ENCODE measurements at regions not wholly inside any gene's neighbourhood (a gene's known extent, or its start where the extent isn't known, plus 50 kb on each side); places are given as distances from the start of the nearest gene placed in this dataset.

DNA sequence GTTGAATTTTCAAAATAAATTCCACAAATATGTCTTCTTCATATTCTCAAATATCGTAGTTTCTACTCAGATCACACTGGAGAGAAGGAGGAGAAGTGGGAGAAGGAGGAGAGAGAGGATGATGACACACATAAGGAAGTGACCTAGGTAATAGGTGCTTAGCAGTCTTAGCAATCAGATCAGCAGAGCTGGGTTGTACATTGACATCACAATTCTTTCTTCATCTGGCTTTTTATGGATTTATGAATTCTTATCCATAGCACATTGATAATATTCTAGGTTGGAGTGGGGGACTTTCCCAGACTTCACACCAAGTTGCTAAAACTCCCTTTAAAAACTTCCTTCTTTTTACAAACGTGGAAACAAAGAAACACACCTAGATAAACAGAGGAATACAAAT is 86.9 kb downstream of the FGF9 start:
- TF ChIP-seq, protein P1, sequence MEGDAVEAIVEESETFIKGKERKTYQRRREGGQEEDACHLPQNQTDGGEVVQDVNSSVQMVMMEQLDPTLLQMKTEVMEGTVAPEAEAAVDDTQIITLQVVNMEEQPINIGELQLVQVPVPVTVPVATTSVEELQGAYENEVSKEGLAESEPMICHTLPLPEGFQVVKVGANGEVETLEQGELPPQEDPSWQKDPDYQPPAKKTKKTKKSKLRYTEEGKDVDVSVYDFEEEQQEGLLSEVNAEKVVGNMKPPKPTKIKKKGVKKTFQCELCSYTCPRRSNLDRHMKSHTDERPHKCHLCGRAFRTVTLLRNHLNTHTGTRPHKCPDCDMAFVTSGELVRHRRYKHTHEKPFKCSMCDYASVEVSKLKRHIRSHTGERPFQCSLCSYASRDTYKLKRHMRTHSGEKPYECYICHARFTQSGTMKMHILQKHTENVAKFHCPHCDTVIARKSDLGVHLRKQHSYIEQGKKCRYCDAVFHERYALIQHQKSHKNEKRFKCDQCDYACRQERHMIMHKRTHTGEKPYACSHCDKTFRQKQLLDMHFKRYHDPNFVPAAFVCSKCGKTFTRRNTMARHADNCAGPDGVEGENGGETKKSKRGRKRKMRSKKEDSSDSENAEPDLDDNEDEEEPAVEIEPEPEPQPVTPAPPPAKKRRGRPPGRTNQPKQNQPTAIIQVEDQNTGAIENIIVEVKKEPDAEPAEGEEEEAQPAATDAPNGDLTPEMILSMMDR (conservative IDR thresholded peaks at IDR 0.05 in 1 of 2, IDR thresholded peaks at IDR 0.05 in 1 of 2; ENCODE audit: low read depth in 1 of 2, low read length in 2 of 2): no peak
- TF ChIP-seq EZH2 (IDR thresholded peaks at IDR 0.05; ENCODE audit: low read length, missing control alignments): no peak
